ENCODE measurements at regions not wholly inside any gene's neighbourhood (a gene's known extent, or its start where the extent isn't known, plus 50 kb on each side); places are given as distances from the start of the nearest gene placed in this dataset.
"Not testable (repeated sequence)": the region's sequence is repeated elsewhere in the genome, so short reads cannot be mapped to it uniquely, and the experiment has no call there.

- Mint-ChIP-seq H3K4me1 (ENCODE audit: low read depth, unreplicated experiment) (peaks cover 36% of the 10 kb centered on the region), H3K27me3 (ENCODE audit: unreplicated experiment) (no peaks in the 10 kb centered on the region), H3K27ac (ENCODE audit: unreplicated experiment) (peak overlapping the region; percentile 17), H3K9me3 (ENCODE audit: low read depth, unreplicated experiment) (no peaks in the 10 kb centered on the region), H3K36me3 (ENCODE audit: insufficient read depth, unreplicated experiment) (no peaks in the 10 kb centered on the region), H3K4me3 (ENCODE audit: low read depth, unreplicated experiment) (no peak overlapping the region)
- CTCF ChIA-PET = no interaction called here
- DNase-seq = no peak
- intact Hi-C loops (cut with micrococcal nuclease; ENCODE audit: unreplicated experiment) = no loop called here
- TF ChIP-seq CTCF (IDR thresholded peaks at IDR 0.05; ENCODE audit: unreplicated experiment) = no peak
- no TSS peak for BruUV-seq (replicated peaks)
These were observed 199.2 kb downstream of the MBL2 start for GRCh38 chr10:52573347-52573746.

GRCh38 chr10:52574697-52575096 is 197.9 kb downstream of the MBL2 start:
- DNase-seq = no peak
- Mint-ChIP-seq H3K27me3 (ENCODE audit: unreplicated experiment) (no peaks in the 10 kb centered on the region), H3K4me1 (ENCODE audit: low read depth, unreplicated experiment) (peaks cover 48% of the 10 kb centered on the region), H3K4me3 (ENCODE audit: low read depth, unreplicated experiment) (no peak overlapping the region), H3K27ac (ENCODE audit: unreplicated experiment) (no peak overlapping the region), H3K9me3 (ENCODE audit: low read depth, unreplicated experiment) (no peaks in the 10 kb centered on the region), H3K36me3 (ENCODE audit: insufficient read depth, unreplicated experiment) (no peaks in the 10 kb centered on the region)
- TF ChIP-seq CTCF (IDR thresholded peaks at IDR 0.05; ENCODE audit: unreplicated experiment) = no peak
- CTCF ChIA-PET = interaction anchor here (1.0 kb wide), 1 partner anchor 45 kb away, joined by 3 read pairs; no protein-coding TSS in a partner anchor
- BruUV-seq (replicated peaks) = no TSS peak
- intact Hi-C loops (cut with micrococcal nuclease; ENCODE audit: unreplicated experiment) = no loop called here

GRCh38 chr10:52577047-52577446 is 195.5 kb downstream of the MBL2 start:
- no TSS peak for BruUV-seq (replicated peaks)
- no peak for TF ChIP-seq CTCF (IDR thresholded peaks at IDR 0.05; ENCODE audit: unreplicated experiment)
- CTCF ChIA-PET = interaction anchor here (1.2 kb wide), 1 partner anchor 12 kb away, joined by 3 read pairs; no protein-coding TSS in a partner anchor
- H3K27ac Mint-ChIP-seq (ENCODE audit: unreplicated experiment) = no peak overlapping the region
- no peak overlapping the region for H3K4me3 Mint-ChIP-seq (ENCODE audit: low read depth, unreplicated experiment)
- peaks cover 1% of the 10 kb centered on the region for H3K36me3 Mint-ChIP-seq (ENCODE audit: insufficient read depth, unreplicated experiment)
- H3K27me3 Mint-ChIP-seq (ENCODE audit: unreplicated experiment) = no peaks in the 10 kb centered on the region
- H3K4me1 Mint-ChIP-seq (ENCODE audit: low read depth, unreplicated experiment) = peaks cover 48% of the 10 kb centered on the region
- intact Hi-C loops (cut with micrococcal nuclease; ENCODE audit: unreplicated experiment) = no loop called here
- peaks cover 7% of the 10 kb centered on the region for H3K9me3 Mint-ChIP-seq (ENCODE audit: low read depth, unreplicated experiment)
- no peak for DNase-seq

- CTCF ChIA-PET = no interaction called here
- Mint-ChIP-seq H3K36me3 (ENCODE audit: insufficient read depth, unreplicated experiment) (peaks cover 5% of the 10 kb centered on the region), H3K4me1 (ENCODE audit: low read depth, unreplicated experiment) (peaks cover 39% of the 10 kb centered on the region), H3K27ac (ENCODE audit: unreplicated experiment) (peak overlapping the region; percentile 97), H3K27me3 (ENCODE audit: unreplicated experiment) (no peaks in the 10 kb centered on the region), H3K9me3 (ENCODE audit: low read depth, unreplicated experiment) (peaks cover 17% of the 10 kb centered on the region), H3K4me3 (ENCODE audit: low read depth, unreplicated experiment) (peak overlapping the region; percentile 40)
- no peak for TF ChIP-seq CTCF (IDR thresholded peaks at IDR 0.05; ENCODE audit: unreplicated experiment)
- peak; percentile 26 for DNase-seq
- intact Hi-C loops (cut with micrococcal nuclease; ENCODE audit: unreplicated experiment) = no loop called here
- BruUV-seq (replicated peaks) = no TSS peak
These were observed 193.6 kb downstream of the MBL2 start for GRCh38 chr10:52578871-52579405.

- BruUV-seq (replicated peaks) = not testable (repeated sequence)
- H3K9me3 Mint-ChIP-seq (ENCODE audit: low read depth, unreplicated experiment) = peaks cover 20% of the 10 kb centered on the region
These were observed 190.9 kb downstream of the MBL2 start for GRCh38 chr10:52581636-52582035.

More at GRCh38 chr10:52581636-52582035, 190.9 kb downstream of the MBL2 start:
- H3K27me3 Mint-ChIP-seq (ENCODE audit: unreplicated experiment); intact Hi-C loops (cut with micrococcal nuclease; ENCODE audit: unreplicated experiment); DNase-seq; H3K36me3 Mint-ChIP-seq (ENCODE audit: insufficient read depth, unreplicated experiment); H3K27ac Mint-ChIP-seq (ENCODE audit: unreplicated experiment); H3K4me3 Mint-ChIP-seq (ENCODE audit: low read depth, unreplicated experiment): not testable (repeated sequence)
- H3K4me1 Mint-ChIP-seq (ENCODE audit: low read depth, unreplicated experiment) = peaks cover 22% of the 10 kb centered on the region
- CTCF ChIA-PET = interaction anchor here (1.1 kb wide), 1 partner anchor 15 kb away, joined by 4 read pairs; no protein-coding TSS in a partner anchor
